IPS-NIHi7 (cell line): ENCODE measurements at regions not wholly inside any gene's neighbourhood (a gene's known extent, or its start where the extent isn't known, plus 50 kb on each side); places are given as distances from the start of the nearest gene placed in this dataset.
"Not testable (repeated sequence)": the region's sequence is repeated elsewhere in the genome, so short reads cannot be mapped to it uniquely, and the experiment has no call there.

ENCODE experiments used
- DNase-seq: peaks from one replicate; pipeline ENCODE4 v3.0.0; 2012; ENCODE audit warnings: mixed read lengths; ENCODE audit errors: extremely low spot score

DNA sequence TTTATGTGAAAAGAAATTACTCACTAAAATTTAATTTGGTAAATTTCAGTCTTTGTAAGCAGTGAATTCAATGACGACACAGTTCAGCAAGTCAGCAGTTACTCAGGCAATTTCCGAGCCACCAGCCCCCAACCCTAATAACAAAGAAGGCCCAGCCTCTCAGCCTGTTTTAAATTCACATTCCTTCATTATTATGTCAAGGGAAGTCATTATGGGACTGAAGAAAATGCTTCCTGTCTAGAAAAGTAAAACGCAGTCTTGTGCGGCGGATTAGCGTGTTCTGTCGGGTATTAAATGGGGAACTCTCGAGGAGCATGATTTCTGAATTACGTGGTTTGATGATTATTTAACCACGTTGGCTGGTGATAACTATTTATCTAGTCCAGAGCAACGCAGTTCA is 177.6 kb downstream of the AIPL1 start:
- no peak for DNase-seq

DNA sequence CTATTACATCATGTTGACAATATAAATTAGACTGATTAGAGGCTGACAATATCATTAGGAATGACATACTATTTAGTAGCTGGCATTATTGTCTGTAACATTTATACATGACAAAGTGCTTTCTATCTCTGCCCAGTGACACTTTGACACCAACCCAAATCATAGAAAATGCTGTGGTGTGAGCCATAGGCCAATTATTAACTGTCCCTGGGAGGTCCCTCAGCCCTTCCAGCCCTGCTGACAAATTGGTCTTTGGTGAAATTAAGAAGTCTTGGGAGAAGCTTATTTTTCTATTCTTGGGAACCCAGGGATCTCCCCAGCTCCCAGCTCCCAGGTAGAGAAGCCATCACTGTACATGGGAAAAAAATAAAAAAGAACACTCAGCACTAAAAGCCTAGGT is 179.6 kb downstream of the AIPL1 start:
- DNase-seq, result no peak

DNA sequence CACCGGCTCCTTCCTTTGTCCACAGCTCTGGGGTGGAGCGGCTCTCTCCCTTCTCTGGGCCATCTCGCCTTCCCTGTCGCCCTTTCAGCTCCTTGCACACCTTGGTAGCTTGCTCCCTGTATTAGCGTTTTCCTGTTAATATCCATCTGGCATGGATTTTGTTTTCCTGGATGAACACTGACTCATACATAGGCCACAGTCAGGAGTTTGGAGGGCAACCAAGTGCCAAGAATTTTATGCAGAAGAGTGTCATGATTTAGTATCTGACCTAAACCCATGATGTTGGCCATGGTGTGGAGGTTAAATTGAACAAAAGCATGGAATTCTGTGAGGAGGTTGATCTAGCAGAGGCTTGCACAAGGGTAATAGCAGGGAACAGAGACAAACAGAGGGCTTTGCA is 180.9 kb downstream of the AIPL1 start:
- DNase-seq, result no peak

DNA sequence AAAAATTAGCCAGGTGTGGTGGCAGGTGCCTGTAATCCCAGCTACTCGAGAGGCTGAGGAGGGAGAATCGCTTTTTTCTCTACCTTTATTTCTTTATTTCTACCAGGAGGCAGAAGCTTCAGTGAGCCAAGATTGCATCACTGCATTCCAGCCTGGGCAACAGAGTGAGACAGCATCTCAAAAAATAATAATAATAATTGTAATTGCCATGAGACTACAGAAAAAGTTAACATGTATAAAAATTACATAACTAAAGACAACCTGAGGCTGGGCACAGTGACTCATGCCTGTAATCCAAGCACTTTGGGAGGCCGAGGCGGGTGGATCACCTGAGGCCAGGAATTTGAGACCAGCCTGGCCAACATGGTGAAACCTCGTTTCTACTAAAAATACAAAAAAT is 181.5 kb downstream of the WSCD1 start:
- not testable (repeated sequence) for DNase-seq

DNA sequence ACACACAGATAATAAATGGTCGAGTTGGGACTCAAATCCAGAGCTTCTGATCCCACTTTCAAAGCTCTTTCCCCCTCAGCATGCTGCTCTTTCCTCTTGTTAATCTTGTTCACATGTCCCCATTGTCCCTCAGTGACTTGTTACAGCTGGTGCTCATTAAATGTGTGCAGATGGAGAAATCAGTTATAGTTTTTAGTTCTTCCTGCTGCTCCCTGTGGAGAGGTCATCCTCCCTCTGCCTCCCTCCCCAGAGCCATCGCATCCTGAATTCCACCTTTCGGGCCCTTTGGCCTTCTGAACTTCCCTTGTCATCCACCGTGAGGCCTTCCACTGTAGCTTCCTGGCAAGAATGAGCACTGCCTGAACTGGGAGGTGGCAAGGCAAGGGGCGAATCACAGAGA is 179.6 kb downstream of the WSCD1 start:
- no peak for DNase-seq

DNA sequence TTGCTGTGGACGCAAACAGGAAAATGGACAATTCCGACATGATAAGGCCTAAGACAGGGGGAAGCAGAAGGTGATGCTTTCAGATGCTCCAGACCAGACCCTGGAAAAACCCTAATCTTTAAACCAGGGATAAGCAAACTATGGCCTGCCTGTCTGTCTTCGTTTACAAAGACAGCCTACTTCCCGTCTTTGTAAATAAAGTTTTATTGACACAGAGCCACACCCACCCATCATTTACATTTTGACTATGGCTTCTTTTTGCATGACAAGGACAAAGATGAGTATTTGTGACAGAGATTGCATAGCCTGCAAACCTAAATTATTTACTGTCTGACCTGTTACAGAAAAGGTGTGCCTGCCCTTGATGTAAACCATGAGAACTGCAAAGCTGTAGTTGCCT is 177.9 kb downstream of the WSCD1 start:
- DNase-seq, result no peak

DNA sequence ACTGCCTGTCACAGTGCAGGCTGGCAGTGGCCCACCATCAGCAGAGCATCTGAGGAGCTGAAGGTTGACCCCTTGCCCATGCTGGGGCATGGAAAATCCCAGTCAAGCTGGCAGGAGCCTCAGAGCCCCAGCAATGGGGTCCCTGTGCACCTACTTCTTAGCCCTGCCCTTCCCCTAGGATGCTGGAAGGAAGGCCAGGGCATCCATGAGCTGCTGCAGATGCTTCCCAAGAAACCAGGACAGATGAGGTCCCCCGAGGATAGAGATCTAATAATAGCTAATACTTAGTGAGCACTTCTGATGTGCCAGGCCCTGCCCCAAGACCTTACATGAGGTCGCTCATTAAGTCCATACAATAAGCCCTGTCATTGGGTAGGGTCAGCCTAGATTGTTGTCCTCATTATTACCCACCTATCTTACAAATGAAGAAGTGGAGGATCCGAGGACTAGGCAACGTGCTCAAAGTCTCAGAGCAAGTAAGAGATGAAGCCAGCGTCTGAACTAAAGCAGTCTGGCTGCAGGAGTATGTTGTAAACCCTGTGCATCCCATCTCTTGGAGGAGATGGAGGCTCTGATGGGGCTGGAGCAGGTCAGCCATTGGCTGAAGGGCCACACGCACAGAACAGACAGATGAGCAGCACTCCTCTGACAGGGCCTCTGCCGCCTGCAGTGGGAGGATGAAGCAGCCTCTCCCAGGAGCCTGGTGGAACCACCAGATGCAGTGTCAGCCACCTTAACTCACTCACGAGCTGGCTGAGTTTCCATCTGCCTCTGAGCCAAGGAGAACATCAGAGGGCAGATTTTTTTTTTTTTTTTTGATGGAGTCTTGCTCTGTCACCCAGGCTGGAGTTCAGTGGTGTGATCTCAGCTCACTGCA is 175.4 kb downstream of the WSCD1 start:
- no peak for DNase-seq

DNA sequence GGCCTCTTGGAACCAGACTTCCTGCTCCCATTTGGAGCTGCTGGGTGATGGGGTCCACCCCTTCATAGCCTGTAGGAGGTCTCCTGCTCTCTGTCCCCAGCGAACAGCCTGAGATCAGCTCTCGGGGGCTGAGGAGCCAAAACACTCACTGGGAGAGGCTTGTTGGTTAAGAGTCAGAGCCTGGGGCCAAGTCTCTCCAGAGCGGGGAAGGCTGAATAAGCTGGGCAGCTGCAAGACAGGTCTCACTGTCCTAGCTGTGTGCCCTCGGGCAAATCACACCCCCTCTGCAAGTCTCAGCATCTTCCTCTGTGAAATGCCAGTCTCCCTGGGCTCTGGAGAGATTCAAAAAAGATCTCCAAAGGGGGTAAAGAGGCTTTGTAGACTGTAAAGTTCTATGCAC is 174.6 kb downstream of the WSCD1 start:
- peak; percentile 14 for DNase-seq

DNA sequence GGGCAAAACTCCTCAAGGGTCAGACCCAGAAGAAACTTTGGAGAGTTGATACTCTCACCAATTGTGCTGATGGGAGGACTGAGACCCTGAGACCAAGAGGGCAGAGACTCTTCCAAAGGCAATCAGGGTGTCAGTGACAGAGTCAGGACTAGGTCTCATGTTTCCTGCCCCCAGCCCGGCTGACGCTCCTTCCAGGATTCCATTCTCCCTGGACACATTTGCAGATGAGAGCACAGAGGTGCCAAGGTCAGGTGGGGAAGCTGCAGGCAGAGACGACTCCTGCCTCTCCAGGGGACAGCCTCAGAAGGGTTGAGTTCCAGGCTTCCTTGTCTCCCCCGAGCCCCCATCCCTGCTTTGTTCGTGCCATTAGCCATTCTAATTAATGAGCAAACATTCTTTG is 174.1 kb downstream of the WSCD1 start:
- no peak for DNase-seq

DNA sequence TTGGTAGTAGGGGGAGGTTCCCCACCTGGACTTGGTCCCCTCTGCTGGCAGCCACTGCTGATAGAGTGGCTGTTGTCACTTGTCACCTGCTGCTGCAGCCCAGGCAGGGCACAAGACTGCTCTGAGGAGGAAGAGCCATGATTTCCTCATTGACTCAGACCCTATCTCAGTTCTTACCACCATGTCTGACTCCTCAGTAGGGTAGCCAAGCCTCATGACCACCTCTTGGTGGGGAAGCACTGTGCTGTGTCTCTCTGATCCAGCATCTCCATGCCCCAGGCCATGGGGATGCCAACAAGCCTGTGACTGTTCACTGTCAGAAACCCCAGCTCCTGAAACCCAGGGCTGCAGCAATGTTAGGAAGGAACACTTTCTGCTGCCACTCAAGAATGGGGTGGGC is 173.0 kb downstream of the WSCD1 start:
- DNase-seq, result no peak

DNA sequence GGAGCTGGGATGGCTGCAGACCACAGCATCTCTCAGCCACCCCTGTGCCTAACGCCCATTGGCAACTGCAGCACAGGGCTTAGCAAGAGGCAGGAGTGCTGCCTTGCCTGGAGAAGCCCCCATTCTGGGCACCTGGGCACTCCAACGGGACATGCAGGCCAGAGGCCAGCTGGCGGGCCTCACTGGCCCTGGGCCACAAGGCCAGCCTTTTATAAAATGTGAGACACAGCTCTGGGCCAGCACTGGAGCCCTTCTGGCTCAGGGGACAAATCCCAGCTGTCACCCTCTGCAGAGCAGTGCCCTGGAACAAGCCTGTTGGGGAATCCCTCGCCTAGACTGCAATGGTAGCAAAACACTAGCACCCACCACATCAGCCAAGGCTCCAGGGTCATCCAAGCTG is 171.8 kb downstream of the WSCD1 start:
- no peak for DNase-seq

DNA sequence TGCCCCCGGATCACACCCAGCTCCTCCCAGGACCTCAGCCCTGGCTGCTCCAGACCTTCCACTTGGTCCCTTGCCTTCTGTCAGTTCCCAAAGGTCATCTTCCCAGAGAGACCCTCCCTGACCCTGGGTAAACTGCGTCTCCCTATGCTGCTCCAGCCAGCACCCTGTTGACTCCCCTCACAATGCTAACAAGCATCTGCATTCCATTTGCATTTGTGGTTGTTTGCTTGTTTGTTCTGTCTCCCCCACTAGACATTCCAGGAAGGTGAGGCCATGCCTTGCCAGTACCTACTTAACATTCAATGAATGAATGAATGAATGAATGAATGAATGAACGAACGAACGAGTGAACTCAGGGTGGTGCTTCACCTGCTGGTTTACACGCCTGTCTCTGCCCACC is 171.2 kb downstream of the WSCD1 start:
- peak; percentile 38 for DNase-seq

DNA sequence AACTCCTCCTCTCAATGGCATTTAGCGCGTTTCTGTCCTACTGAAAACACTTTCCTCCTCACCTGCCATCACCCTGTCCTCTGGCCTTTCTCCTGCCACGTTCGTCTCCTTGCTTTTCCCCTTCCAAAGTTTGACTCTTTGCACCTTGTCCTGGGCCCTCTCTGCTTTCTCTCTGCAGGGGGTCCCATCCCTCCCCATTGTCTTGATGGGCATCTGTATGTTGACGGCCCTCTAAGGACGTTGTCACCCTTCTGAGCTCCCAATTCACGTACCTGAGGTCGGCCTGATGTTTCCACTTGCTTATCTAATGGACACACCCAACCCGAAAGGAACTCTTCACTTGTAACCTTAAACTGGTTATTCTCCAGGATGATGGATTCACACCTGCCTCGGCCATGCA is 170.4 kb downstream of the WSCD1 start:
- no peak for DNase-seq

DNA sequence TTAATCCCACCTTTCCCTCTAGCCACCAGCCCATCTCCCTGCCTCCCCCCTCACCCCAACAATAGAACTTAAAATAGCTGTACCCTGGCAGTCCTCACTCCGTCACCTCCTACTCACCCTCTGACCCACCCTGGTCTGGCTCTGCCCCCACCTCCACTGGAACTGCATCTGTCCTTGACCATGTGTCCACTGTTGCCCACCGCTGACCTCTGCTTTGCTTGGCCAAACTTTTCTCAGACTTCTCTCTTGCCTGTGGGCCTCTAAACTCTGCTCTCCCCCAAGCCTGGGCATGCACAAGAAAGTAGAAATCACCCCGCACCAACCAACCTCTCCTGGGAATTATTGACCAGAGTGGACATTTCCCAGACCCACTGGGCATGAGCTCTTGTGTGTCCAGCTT is 169.8 kb downstream of the WSCD1 start:
- DNase-seq, result no peak

DNA sequence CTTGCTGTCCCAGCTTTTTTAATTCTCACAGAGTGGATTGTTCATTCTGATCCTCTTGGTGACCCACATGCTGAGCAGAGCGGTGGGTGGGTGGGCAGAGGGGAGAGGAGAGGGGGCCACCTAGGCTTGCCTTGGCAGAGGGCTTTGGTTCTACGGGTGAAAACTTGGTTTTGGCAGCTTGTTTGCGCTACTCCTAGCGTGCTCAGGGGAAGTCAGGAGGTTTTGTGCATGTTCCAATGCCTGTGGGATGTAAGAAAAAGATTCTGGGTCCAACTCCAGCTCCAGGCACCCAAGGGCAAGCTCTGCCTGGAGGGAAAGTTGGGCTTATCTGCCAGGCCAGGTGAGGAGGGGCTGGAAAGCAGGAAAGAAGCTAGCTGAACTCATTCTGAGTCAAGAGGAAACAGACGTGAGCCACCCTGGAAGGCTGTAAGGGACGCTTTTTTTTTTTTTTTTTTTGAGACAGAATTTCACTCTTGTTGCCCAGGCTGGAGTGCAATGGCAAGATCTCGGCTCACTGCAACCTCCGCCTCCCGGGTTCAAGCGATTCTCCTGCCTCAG is 169.1 kb downstream of the WSCD1 start:
- DNase-seq, result peak; percentile 11

DNA sequence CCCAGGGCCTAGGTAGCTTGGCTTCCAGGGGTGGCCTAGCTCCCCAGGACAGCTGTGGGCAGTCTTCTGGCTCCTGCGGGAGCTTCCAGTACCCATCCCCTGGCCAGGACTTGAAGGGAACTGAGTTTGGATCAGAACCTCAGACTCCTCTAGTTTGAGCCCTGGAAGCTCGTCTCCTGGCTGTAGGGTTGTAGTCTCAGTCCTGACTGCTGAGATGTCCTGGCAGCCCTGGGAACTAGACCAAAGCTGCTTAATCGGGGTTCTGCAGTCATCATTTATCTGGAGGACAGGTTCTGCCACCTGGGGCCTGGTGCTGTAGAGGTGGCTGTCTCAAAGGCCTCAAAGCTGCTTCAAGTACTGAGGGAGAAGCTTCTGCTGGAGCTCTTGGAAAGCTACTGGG is 163.7 kb downstream of the WSCD1 start:
- no peak for DNase-seq

DNA sequence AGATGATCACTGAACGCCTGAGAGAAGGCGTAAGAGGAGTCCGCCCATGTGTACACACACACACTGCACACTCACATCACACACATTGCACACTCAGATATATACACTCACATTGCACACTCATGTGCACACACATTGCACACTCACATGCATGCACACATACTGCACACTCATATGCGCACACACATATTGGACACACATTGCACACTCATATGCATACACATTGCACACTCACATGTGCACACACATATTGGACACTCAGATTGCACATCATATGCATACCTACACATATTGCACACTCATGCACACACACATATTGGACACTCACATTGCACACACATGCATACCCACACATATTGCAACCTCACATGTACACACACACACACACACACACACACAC is 163.2 kb downstream of the WSCD1 start:
- DNase-seq, result no peak

DNA sequence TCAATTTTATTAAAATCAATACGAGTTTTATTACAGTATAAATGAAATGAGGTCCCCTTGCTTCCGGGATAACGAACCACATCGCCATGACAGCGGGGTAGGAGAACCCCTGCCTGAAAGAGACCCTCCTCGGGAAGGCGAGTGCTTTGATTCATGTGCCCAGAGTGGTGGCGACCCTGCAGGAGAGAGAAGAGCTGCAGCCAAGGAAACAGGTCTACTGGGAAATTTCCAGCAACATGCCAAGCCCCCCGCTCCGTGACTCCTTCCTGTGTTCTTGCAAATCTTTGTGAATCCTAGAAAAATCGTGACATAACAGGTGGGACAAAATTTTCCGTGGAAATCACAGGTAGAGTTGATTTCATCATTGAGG is 162.5 kb downstream of the WSCD1 start:
- DNase-seq, result no peak

DNA sequence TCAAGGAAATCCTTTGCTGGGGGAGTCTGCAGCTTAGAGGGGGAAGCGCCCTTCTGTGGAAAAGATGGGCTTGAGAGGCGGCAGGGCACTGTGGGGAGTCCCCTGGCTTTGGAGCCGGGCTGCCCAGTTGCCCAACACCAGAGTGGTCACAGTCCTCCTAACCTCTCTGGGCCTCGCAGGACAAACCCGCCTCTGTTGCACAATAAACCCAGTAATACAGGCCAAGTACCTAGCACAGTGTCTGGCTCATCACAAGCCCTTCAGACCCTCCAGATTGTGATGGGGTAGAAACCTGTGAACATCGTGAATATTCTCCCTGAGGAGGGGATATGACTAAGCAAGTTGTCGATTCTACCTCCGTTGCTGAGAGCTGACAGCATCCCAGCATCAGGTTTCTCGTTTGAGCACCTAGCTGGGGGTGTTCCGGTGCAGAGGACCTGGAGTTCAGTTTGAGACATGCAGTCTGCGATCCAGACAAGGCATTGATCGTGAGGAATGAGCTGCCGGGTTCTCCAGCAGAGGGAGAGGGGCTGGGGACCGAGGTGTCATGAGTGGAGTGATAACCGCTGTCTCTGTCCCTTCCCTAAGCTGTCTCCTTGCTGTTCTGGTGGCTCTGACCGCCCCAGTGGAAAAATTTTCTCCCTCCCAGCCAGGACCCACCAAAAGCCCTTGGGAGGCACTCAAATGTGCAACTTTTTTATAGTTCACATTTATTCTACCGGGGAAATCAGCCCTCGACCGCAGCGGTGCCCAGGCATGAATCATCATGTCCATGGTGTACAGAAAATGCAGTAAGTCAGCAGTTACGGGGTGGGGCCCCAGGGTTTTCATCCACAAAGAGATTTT is 161.9 kb downstream of the WSCD1 start:
- no peak for DNase-seq

DNA sequence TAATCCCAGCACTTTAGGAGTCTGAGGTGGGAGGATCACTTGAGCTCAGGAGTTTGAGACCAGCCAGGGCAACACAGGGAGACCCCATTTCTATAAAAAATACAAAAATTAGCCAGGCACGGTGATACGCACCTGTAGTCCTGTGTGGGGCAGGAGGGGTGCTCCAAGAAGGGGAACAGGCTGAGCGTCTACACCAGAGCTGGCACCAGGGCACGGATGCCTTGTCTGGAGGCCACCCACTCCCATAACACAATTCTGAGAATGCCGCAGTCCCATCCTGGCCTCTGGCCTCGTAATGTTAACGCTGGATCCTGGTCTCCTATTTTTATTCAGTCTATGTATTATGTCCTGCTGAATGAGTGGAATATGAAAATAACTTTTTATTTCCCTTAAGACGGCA is 161.3 kb downstream of the WSCD1 start:
- no peak for DNase-seq

DNA sequence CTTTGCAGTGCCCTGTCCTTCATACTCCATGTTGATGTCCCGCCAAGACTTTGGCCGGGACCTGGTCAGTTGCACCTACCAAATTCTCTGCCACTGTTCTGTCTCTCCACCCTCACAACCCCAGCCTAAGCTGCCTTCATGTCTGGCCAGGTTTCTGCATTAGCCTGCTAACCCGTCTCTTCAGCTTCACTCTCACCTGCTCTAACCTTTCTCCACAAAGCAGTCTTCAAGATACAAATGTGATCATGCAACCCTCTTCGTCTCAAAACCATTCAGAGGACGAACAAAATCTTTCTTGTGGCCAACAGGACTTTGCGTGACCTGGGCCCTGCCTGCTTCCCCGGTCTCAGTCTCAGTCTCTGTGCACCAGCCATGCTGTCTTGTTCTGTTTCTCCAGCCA is 148.2 kb downstream of the WSCD1 start:
- no peak for DNase-seq

DNA sequence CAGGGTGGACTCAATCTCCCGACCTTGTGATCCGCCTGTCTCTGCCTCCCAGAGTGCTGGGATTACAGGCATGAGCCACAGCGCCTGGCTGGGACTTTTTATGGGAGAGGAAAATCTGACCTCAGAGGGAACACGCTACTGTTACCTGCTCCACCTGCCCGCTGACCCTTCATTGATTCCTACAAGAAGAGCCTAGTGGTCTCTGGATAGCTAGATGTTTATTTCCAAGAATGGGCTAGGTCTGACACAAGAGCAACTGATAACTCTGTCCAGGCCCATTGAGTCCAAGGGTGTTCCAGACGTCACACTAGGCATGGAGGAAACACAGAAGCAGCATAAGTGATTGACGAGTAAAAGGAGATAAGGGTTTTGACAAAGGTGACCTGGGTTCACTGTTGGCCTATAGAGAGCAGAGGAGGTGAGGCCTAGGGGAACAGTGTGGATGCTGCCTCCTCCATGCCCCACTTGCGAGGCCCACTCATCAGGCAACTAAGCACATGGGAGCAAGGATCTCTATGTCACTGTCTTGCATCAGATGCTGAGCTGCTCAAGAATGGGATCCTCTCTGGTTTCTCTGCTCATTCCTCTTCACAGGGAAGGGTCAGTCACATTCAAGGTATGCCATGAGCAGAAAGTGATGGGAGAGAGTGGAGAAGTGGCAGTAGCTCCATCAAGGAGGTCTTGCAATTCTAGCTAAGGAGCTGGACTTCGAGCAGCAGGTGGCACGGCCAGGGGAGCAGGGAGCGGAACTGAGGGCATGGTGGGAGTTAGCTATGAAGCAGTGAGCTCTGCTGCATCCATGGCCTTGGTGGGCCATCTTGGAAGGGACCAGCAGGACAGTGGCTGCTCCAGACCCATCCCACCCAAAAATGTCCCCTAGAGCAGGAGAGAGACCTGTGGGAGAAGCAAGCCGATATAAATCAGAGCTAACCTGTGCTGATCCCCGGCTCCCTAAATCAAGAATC is 145.2 kb downstream of the WSCD1 start:
- no peak for DNase-seq
